ENCODE measurements at regions not wholly inside any gene's neighbourhood (a gene's known extent, or its start where the extent isn't known, plus 50 kb on each side); places are given as distances from the start of the nearest gene placed in this dataset.
"Not testable (repeated sequence)": the region's sequence is repeated elsewhere in the genome, so short reads cannot be mapped to it uniquely, and the experiment has no call there.

DNA sequence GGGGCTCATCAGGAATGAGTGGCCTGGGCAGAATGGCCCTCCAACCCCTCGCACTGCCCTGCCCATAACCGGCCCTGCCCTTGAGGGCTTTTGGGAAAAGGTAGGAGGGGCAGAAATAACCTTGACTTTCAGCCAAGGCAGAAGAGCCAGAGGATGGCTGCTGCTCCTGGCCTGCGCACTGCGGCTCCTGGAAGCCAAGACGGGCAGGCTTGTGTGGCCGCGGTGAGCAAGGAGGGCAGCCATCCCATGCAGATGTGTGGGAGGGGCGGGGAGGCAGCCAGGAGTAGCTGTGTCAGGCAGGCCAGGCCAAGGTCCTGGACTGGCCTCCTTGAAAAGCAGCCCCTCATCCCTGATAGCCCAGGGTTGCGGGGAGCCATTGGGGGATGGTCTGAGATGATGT is 57.6 kb upstream of the URI1 start:
- H3K36me3 Mint-ChIP-seq, result no peaks in the 10 kb centered on the region
- Histone ChIP-seq H3K4me1 (ENCODE audit: control insufficient read depth in 1 of 2, insufficient read depth in 2 of 2, low read length in 2 of 2) (peaks cover 6 to 8% of the 10 kb centered on the region in 2 donors), H3K4me2 (replicated peaks; ENCODE audit: extremely low read depth, low read length, poor library complexity, severe bottlenecking) (no peak overlapping the region), H3K9ac (ENCODE audit: insufficient read depth, low read length, poor library complexity, severe bottlenecking) (no peak overlapping the region), H3K27me3 (ENCODE audit: control insufficient read depth in 2 of 2, insufficient read depth in 2 of 2, low read length in 2 of 2) (no peaks in the 10 kb centered on the region), H3K27ac (ENCODE audit: low read depth in 1 of 2, low read length in 2 of 2) (no peak overlapping the region), H3K4me3 (replicated peaks in 1 of 3; ENCODE audit: low read depth in 2 of 3, low read length in 3 of 3) (no peak overlapping the region), H3K9me3 (replicated peaks in 1 of 2; ENCODE audit: control insufficient read depth in 1 of 2, insufficient read depth in 1 of 2, low read length in 2 of 2) (no peaks in the 10 kb centered on the region), H4K20me1 (ENCODE audit: insufficient read depth, low read length) (no peaks in the 10 kb centered on the region), H3K79me2 (ENCODE audit: insufficient read depth, low read length) (no peaks in the 10 kb centered on the region), H3K36me3 (replicated peaks in 1 of 2; ENCODE audit: control insufficient read depth in 1 of 2, insufficient read depth in 2 of 2, low read length in 2 of 2) (no peaks in the 10 kb centered on the region), H2AFZ (ENCODE audit: insufficient read depth, low read depth, low read length, poor library complexity, severe bottlenecking) (no peak overlapping the region)
- DNase-seq, result no peak
- H3K27me3 Mint-ChIP-seq (ENCODE audit: low read depth in 3 of 3), result peaks cover 1 to 6% (median 3%) of the 10 kb centered on the region in 3 donors
- intact Hi-C loops (cut with micrococcal nuclease), result no loop called here
- no peak overlapping the region for H3K4me3 Mint-ChIP-seq
- 98% methylated on average over 8 of the region's 9 CpGs for WGBS (ENCODE audit: insufficient coverage)
- peaks cover 12% of the 10 kb centered on the region for H3K4me1 Mint-ChIP-seq
- TF ChIP-seq, protein P1, sequence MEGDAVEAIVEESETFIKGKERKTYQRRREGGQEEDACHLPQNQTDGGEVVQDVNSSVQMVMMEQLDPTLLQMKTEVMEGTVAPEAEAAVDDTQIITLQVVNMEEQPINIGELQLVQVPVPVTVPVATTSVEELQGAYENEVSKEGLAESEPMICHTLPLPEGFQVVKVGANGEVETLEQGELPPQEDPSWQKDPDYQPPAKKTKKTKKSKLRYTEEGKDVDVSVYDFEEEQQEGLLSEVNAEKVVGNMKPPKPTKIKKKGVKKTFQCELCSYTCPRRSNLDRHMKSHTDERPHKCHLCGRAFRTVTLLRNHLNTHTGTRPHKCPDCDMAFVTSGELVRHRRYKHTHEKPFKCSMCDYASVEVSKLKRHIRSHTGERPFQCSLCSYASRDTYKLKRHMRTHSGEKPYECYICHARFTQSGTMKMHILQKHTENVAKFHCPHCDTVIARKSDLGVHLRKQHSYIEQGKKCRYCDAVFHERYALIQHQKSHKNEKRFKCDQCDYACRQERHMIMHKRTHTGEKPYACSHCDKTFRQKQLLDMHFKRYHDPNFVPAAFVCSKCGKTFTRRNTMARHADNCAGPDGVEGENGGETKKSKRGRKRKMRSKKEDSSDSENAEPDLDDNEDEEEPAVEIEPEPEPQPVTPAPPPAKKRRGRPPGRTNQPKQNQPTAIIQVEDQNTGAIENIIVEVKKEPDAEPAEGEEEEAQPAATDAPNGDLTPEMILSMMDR (IDR thresholded peaks at IDR 0.05), result no peak
- no peak overlapping the region for H3K27ac Mint-ChIP-seq
- peaks cover 0 to 2% (median 0%) of the 10 kb centered on the region in 7 donors for H3K9me3 Mint-ChIP-seq

DNA sequence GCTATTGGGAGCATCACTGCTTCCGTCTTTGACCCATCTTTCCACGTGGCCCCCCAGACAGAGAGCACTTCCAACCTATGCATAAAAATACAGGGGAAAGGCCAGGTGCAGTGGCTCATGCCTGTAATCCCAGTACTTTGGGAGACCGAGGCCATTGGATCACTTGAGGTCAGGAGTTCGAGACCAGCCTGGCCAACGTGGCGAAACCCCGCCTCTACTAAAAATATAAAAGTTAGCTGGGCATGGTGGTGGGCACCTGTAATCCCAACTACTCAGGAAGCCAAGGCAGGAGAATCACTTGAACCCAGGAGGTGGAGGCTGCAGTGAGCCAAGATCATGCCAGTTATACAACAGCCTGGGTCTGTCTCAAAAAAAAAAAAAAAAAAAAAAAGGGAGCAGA is 55.9 kb upstream of the URI1 start:
- H3K9me3 ChIP-seq (replicated peaks in 1 of 2; ENCODE audit: control insufficient read depth in 1 of 2, insufficient read depth in 1 of 2, low read length in 2 of 2); H3K27me3 Mint-ChIP-seq (ENCODE audit: low read depth in 3 of 3); H3K4me2 ChIP-seq (replicated peaks; ENCODE audit: extremely low read depth, low read length, poor library complexity, severe bottlenecking); DNase-seq; H3K4me1 ChIP-seq (ENCODE audit: control insufficient read depth in 1 of 2, insufficient read depth in 2 of 2, low read length in 2 of 2); H3K27me3 ChIP-seq (ENCODE audit: control insufficient read depth in 2 of 2, insufficient read depth in 2 of 2, low read length in 2 of 2); H3K27ac ChIP-seq (ENCODE audit: low read depth in 1 of 2, low read length in 2 of 2); H3K79me2 ChIP-seq (ENCODE audit: insufficient read depth, low read length); H4K20me1 ChIP-seq (ENCODE audit: insufficient read depth, low read length); H3K4me3 Mint-ChIP-seq; H2AFZ ChIP-seq (ENCODE audit: insufficient read depth, low read depth, low read length, poor library complexity, severe bottlenecking); H3K36me3 ChIP-seq (replicated peaks in 1 of 2; ENCODE audit: control insufficient read depth in 1 of 2, insufficient read depth in 2 of 2, low read length in 2 of 2); intact Hi-C loops (cut with micrococcal nuclease); H3K9me3 Mint-ChIP-seq; H3K27ac Mint-ChIP-seq; H3K36me3 Mint-ChIP-seq; H3K9ac ChIP-seq (ENCODE audit: insufficient read depth, low read length, poor library complexity, severe bottlenecking); H3K4me3 ChIP-seq (replicated peaks in 1 of 3; ENCODE audit: low read depth in 2 of 3, low read length in 3 of 3): not testable (repeated sequence)
- H3K4me1 Mint-ChIP-seq, result peaks cover 12% of the 10 kb centered on the region
- 83% methylated on average over 3 of the region's 7 CpGs for WGBS (ENCODE audit: insufficient coverage)

All from CD14-positive monocyte (primary cell).